ENCODE measurements at regions not wholly inside any gene's neighbourhood (a gene's known extent, or its start where the extent isn't known, plus 50 kb on each side); places are given as distances from the start of the nearest gene placed in this dataset.
"Not testable (repeated sequence)": the region's sequence is repeated elsewhere in the genome, so short reads cannot be mapped to it uniquely, and the experiment has no call there.

- no peak for DNase-seq
These were observed 175.1 kb upstream of the S1PR3 start for GRCh38 chr9:88816141-88816540.

GRCh38 chr9:88816591-88816990, 174.7 kb upstream of the S1PR3 start:
- no peak for DNase-seq

GRCh38 chr9:88817628-88818027, 173.6 kb upstream of the S1PR3 start:
- no peak for DNase-seq

- DNase-seq, result no peak
These were observed 172.6 kb upstream of the S1PR3 start for GRCh38 chr9:88818495-88819201.

GRCh38 chr9:88819476-88819875, 171.8 kb upstream of the S1PR3 start:
- no peak for DNase-seq

- DNase-seq, result no peak
These were observed 171.2 kb upstream of the S1PR3 start for GRCh38 chr9:88820055-88820454.

- no peak for DNase-seq
These were observed 170.1 kb upstream of the S1PR3 start for GRCh38 chr9:88821033-88821745.

GRCh38 chr9:88821746-88822106, 169.5 kb upstream of the S1PR3 start:
- no peak for DNase-seq

- no peak for DNase-seq
These were observed 166.6 kb upstream of the S1PR3 start for GRCh38 chr9:88824711-88825110.

- DNase-seq, result no peak
These were observed 165.1 kb upstream of the S1PR3 start for GRCh38 chr9:88826181-88826580.

- no peak for DNase-seq
These were observed 164.5 kb upstream of the S1PR3 start for GRCh38 chr9:88826771-88827181.

- no peak for DNase-seq
These were observed 163.2 kb upstream of the S1PR3 start for GRCh38 chr9:88828018-88828417.

- no peak for DNase-seq
These were observed 162.7 kb upstream of the S1PR3 start for GRCh38 chr9:88828492-88828974.

- DNase-seq, result no peak
These were observed 162.0 kb upstream of the S1PR3 start for GRCh38 chr9:88829276-88829675.

- no peak for DNase-seq
These were observed 159.4 kb upstream of the S1PR3 start for GRCh38 chr9:88831713-88832407.

- no peak for DNase-seq
These were observed 157.3 kb upstream of the S1PR3 start for GRCh38 chr9:88833946-88834345.

GRCh38 chr9:88835038-88835466, 156.2 kb upstream of the S1PR3 start:
- no peak for DNase-seq

- no peak for DNase-seq
These were observed 155.5 kb upstream of the S1PR3 start for GRCh38 chr9:88835772-88836171.

- no peak for DNase-seq
These were observed 153.5 kb upstream of the S1PR3 start for GRCh38 chr9:88837731-88838130.

- not testable (repeated sequence) for DNase-seq
These were observed 141.4 kb upstream of the S1PR3 start for GRCh38 chr9:88849878-88850277.

GRCh38 chr9:88852794-88853193, 138.5 kb upstream of the S1PR3 start:
- no peak for DNase-seq

- no peak for DNase-seq
These were observed 120.6 kb upstream of the S1PR3 start for GRCh38 chr9:88870627-88871026.

- no peak for DNase-seq
These were observed 119.6 kb upstream of the S1PR3 start for GRCh38 chr9:88871669-88872068.

Measured in renal pelvis (tissue), 1 donor.